GM18867 (cell line): ENCODE measurements at regions not wholly inside any gene's neighbourhood (a gene's known extent, or its start where the extent isn't known, plus 50 kb on each side); places are given as distances from the start of the nearest gene placed in this dataset.
"Not testable (repeated sequence)": the region's sequence is repeated elsewhere in the genome, so short reads cannot be mapped to it uniquely, and the experiment has no call there.

ENCODE experiments used
- ATAC-seq: cut with Tn5 transposase; IDR thresholded peaks from one replicate; pipeline ENCODE4 v1.9.1; 2021; ENCODE audit warnings: mild to moderate bottlenecking, moderate library complexity; ENCODE audit not compliant: unreplicated experiment

- no peak for ATAC-seq
Measured at GRCh38 chr9:78663369-78663768, 366.4 kb downstream of the PSAT1 start.

- ATAC-seq: no peak
Measured at GRCh38 chr9:78664370-78664769, 367.4 kb downstream of the PSAT1 start.

GRCh38 chr9:78666818-78667414 is 370.0 kb downstream of the PSAT1 start:
- no peak for ATAC-seq

- ATAC-seq: no peak
Measured at GRCh38 chr9:78668148-78668832, 371.4 kb downstream of the PSAT1 start.

- ATAC-seq: no peak
Measured at GRCh38 chr9:78669591-78669990, 372.7 kb downstream of the PSAT1 start.

GRCh38 chr9:78671785-78672184 is 374.9 kb downstream of the PSAT1 start:
- ATAC-seq: no peak

GRCh38 chr9:78674874-78675273 is 377.9 kb downstream of the PSAT1 start:
- ATAC-seq: no peak

GRCh38 chr9:78676009-78676408 is 379.1 kb downstream of the PSAT1 start:
- ATAC-seq: no peak

GRCh38 chr9:78676623-78677022 is 379.7 kb downstream of the PSAT1 start:
- no peak for ATAC-seq

- no peak for ATAC-seq
Measured at GRCh38 chr9:78677326-78677725, 380.4 kb downstream of the PSAT1 start.

- ATAC-seq: no peak
Measured at GRCh38 chr9:78678877-78679276, 382.0 kb downstream of the PSAT1 start.

- ATAC-seq: no peak
Measured at GRCh38 chr9:78680196-78680595, 383.3 kb downstream of the PSAT1 start.

- no peak for ATAC-seq
Measured at GRCh38 chr9:78682216-78682615, 385.3 kb downstream of the PSAT1 start.

- no peak for ATAC-seq
Measured at GRCh38 chr9:78685471-78685870, 388.5 kb downstream of the PSAT1 start.

GRCh38 chr9:78688796-78689195 is 391.9 kb downstream of the PSAT1 start:
- ATAC-seq: no peak

GRCh38 chr9:78691542-78691941 is 394.6 kb downstream of the PSAT1 start:
- no peak for ATAC-seq

GRCh38 chr9:78692871-78693270 is 395.9 kb downstream of the PSAT1 start:
- ATAC-seq: no peak

GRCh38 chr9:78694974-78695373 is 398.0 kb downstream of the PSAT1 start:
- ATAC-seq: no peak

GRCh38 chr9:78695519-78695918 is 398.6 kb downstream of the PSAT1 start:
- ATAC-seq: no peak

- no peak for ATAC-seq
Measured at GRCh38 chr9:78697618-78698017, 400.7 kb downstream of the PSAT1 start.

GRCh38 chr9:78698371-78698770 is 401.4 kb downstream of the PSAT1 start:
- ATAC-seq: no peak

GRCh38 chr9:78699217-78699616 is 402.3 kb downstream of the PSAT1 start:
- ATAC-seq: not testable (repeated sequence)

- ATAC-seq: not testable (repeated sequence)
Measured at GRCh38 chr9:78704153-78704552, 407.2 kb downstream of the PSAT1 start.
